Stimulated activated memory B cell treated with anti-CD40 and anti-IgM and Interleukin-4, amounts not matched to agents 10 μg/mL and 1 μg/mL and 100 μg/mL, for 72 hours (primary cell): ENCODE measurements at regions not wholly inside any gene's neighbourhood (a gene's known extent, or its start where the extent isn't known, plus 50 kb on each side); places are given as distances from the start of the nearest gene placed in this dataset.

Source experiments
- ATAC-seq: fragments of 150-1000 bp; cut with Tn5 transposase; 2 replicates; pipeline ENCODE4 v1.10.0; 2021
- H3K27ac Mint-ChIP-seq: one replicate; pipeline ENCODE4 v1.8.0; 2022; ENCODE audit warnings: mild to moderate bottlenecking, mixed read lengths
- H3K27me3 Mint-ChIP-seq: one replicate; pipeline ENCODE4 v1.8.0; 2022; ENCODE audit warnings: mixed read lengths
- H3K36me3 Mint-ChIP-seq: one replicate; pipeline ENCODE4 v1.8.0; 2022; ENCODE audit warnings: mixed read lengths
- H3K4me1 Mint-ChIP-seq: one replicate; pipeline ENCODE4 v1.8.0; 2022; ENCODE audit warnings: mixed read lengths
- H3K4me3 Mint-ChIP-seq: one replicate; pipeline ENCODE4 v1.8.0; 2022; ENCODE audit warnings: mild to moderate bottlenecking, moderate library complexity, mixed read lengths
- H3K9me3 Mint-ChIP-seq: one replicate; pipeline ENCODE4 v1.8.0; 2022; ENCODE audit warnings: mixed read lengths

GRCh38 chr14:89617481-89618329 is 200.7 kb upstream of the FOXN3 start:
- H3K4me3 Mint-ChIP-seq, result peak overlapping the region; percentile 88
- ATAC-seq, result peak; percentile 42
- no peaks in the 10 kb centered on the region for H3K27me3 Mint-ChIP-seq
- no peaks in the 10 kb centered on the region for H3K9me3 Mint-ChIP-seq
- peak overlapping the region; percentile 89 for H3K27ac Mint-ChIP-seq
- peaks cover 70% of the 10 kb centered on the region for H3K4me1 Mint-ChIP-seq
- H3K36me3 Mint-ChIP-seq, result no peaks in the 10 kb centered on the region

- peak overlapping the region; percentile 88 for H3K4me3 Mint-ChIP-seq
- no peaks in the 10 kb centered on the region for H3K9me3 Mint-ChIP-seq
- peaks cover 1% of the 10 kb centered on the region for H3K36me3 Mint-ChIP-seq
- peak overlapping the region; percentile 89 for H3K27ac Mint-ChIP-seq
- H3K27me3 Mint-ChIP-seq, result no peaks in the 10 kb centered on the region
- peaks cover 64% of the 10 kb centered on the region for H3K4me1 Mint-ChIP-seq
- ATAC-seq, result no peak
Measured at GRCh38 chr14:89616852-89617341, 199.9 kb upstream of the FOXN3 start.

- peaks cover 6% of the 10 kb centered on the region for H3K36me3 Mint-ChIP-seq
- H3K27me3 Mint-ChIP-seq, result no peaks in the 10 kb centered on the region
Measured at GRCh38 chr14:89616425-89616824, 199.4 kb upstream of the FOXN3 start.

GRCh38 chr14:89615421-89615820 is 198.4 kb upstream of the FOXN3 start:
- Mint-ChIP-seq H3K27me3 (no peaks in the 10 kb centered on the region), H3K27ac (no peak overlapping the region), H3K9me3 (peaks cover 2% of the 10 kb centered on the region), H3K36me3 (peaks cover 12% of the 10 kb centered on the region), H3K4me1 (peaks cover 55% of the 10 kb centered on the region), H3K4me3 (no peak overlapping the region)
- no peak for ATAC-seq

More at GRCh38 chr14:89616425-89616824, 199.4 kb upstream of the FOXN3 start:
- peak overlapping the region; percentile 88 for H3K4me3 Mint-ChIP-seq
- H3K4me1 Mint-ChIP-seq, result peaks cover 59% of the 10 kb centered on the region
- H3K27ac Mint-ChIP-seq, result peak overlapping the region; percentile 89
- no peak for ATAC-seq
- H3K9me3 Mint-ChIP-seq, result no peaks in the 10 kb centered on the region

DNA sequence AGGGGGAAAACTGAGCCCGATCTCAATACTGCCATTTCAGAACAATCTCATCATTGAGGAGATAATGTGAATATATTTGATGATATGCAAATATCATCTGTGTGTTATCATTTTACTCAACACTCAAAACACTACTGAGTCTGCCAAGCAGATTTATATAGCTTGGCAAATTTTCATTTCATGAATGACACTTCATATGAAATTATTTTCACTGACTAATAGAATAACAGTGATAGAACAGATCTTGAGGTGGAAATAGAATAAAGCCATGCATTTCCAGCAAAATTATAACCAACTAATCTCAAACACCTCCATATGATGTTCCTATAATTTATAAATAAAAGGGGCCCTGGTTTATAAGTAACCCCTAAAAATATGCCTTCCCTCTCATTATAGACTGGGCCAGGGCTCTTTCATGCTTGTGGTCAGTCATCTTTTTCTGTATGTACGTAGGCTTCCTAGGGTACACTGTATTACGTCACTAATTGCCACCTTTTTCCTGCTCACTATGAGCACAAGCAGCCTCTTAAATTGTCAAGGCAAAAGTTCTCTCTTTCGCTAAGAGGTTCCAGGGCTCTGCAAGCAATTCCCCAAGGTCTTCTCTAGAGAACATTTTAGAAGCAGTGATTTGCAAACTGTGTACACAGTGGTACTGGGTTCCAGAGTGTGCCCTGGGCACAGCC is 197.1 kb upstream of the FOXN3 start:
- H3K9me3 Mint-ChIP-seq, result peaks cover 2% of the 10 kb centered on the region
- peaks cover 55% of the 10 kb centered on the region for H3K4me1 Mint-ChIP-seq
- no peaks in the 10 kb centered on the region for H3K27me3 Mint-ChIP-seq
- ATAC-seq, result no peak
- H3K36me3 Mint-ChIP-seq, result peaks cover 17% of the 10 kb centered on the region
- no peak overlapping the region for H3K4me3 Mint-ChIP-seq
- peak overlapping the region; percentile 68 for H3K27ac Mint-ChIP-seq

- Mint-ChIP-seq H3K4me3 (peak overlapping the region; percentile 1), H3K9me3 (peaks cover 2% of the 10 kb centered on the region), H3K4me1 (peaks cover 62% of the 10 kb centered on the region), H3K27me3 (no peaks in the 10 kb centered on the region), H3K36me3 (peaks cover 24% of the 10 kb centered on the region), H3K27ac (peak overlapping the region; percentile 68)
- ATAC-seq, result no peak
Measured at GRCh38 chr14:89613260-89614008, 196.4 kb upstream of the FOXN3 start.

DNA sequence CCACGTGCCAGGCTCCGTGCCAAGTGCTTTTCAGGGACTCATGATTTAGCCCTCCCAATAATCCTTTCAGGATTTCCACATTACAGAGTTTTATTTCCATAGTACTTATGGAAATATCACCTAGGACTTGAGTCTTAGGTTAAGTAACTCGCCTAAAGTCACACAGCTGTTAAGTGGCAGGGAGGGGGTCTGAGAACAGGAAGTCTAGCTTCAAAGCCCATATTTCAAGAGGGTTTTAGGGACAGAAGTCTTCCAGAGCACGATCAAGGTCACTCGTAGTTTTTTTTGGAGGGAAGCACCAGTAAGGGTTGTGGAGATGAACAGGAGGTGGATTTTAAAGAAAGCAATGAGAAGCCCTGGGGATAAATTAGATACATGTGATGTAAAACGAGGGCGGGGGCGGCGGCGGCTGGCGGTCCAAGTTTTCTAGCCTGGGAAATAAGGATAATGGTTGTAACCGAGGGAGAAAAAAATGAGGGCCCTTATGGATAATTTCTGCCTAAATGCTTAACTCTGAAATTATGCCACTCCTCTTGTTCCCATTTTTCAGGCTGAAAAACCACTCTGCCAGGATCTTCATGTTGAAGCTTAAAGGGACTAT is 192.6 kb upstream of the FOXN3 start:
- Mint-ChIP-seq H3K9me3 (peaks cover 2% of the 10 kb centered on the region), H3K4me3 (no peak overlapping the region), H3K4me1 (peaks cover 47% of the 10 kb centered on the region), H3K36me3 (peaks cover 48% of the 10 kb centered on the region), H3K27me3 (no peaks in the 10 kb centered on the region), H3K27ac (no peak overlapping the region)
- ATAC-seq, result no peak

GRCh38 chr14:89607453-89607852 is 190.4 kb upstream of the FOXN3 start:
- Mint-ChIP-seq H3K4me3 (no peak overlapping the region), H3K27ac (no peak overlapping the region), H3K4me1 (peaks cover 41% of the 10 kb centered on the region), H3K36me3 (peaks cover 62% of the 10 kb centered on the region), H3K9me3 (peaks cover 6% of the 10 kb centered on the region), H3K27me3 (no peaks in the 10 kb centered on the region)
- ATAC-seq, result no peak

- no peak overlapping the region for H3K27ac Mint-ChIP-seq
- no peak for ATAC-seq
- H3K36me3 Mint-ChIP-seq, result peaks cover 60% of the 10 kb centered on the region
- peaks cover 30% of the 10 kb centered on the region for H3K4me1 Mint-ChIP-seq
- no peak overlapping the region for H3K4me3 Mint-ChIP-seq
- H3K9me3 Mint-ChIP-seq, result peaks cover 10% of the 10 kb centered on the region
- H3K27me3 Mint-ChIP-seq, result no peaks in the 10 kb centered on the region
Measured at GRCh38 chr14:89603938-89604480, 187.0 kb upstream of the FOXN3 start.

DNA sequence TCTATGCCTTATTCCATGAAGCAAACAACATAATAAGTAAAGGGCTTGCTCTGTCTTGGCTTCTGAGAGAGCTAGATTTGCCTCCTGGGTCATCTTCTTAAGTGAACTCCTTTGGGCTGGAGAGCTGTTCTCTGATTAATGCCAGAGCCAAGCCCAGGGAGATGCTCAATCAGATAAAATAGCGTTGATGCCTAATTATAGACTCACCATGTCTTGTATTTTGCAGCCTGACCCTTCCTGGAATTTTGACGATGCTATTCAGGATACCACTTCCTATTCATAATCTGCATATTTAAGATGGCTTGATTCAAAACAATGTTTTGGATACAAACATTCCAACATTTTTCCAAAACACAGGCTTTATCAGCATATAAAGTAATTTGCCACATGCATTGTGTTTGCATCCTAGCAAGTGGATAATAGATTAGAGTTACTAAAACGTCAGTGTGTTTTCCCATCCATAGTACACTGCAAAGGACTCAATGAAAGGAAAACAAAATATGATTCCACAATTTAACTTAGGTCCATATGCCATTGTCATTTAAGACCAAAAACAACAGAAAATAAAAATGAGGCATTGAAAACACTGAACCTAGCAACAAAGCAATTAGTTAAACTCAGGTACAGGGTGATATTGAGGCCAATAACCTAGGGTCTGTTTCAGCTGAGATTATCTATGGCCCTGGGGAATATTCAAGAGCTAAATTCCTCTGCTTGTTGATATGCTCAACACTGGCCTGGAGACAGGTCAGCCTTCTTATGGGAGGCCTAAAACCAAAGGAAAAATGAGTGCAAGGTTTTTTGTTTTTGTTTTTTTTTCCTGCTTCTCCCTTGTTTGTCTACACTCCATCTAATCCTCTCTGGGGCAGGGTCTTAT is 184.2 kb upstream of the FOXN3 start:
- no peaks in the 10 kb centered on the region for H3K27me3 Mint-ChIP-seq
- peaks cover 19% of the 10 kb centered on the region for H3K4me1 Mint-ChIP-seq
- H3K4me3 Mint-ChIP-seq, result no peak overlapping the region
- peaks cover 22% of the 10 kb centered on the region for H3K9me3 Mint-ChIP-seq
- ATAC-seq, result no peak
- H3K27ac Mint-ChIP-seq, result no peak overlapping the region
- H3K36me3 Mint-ChIP-seq, result peaks cover 68% of the 10 kb centered on the region

DNA sequence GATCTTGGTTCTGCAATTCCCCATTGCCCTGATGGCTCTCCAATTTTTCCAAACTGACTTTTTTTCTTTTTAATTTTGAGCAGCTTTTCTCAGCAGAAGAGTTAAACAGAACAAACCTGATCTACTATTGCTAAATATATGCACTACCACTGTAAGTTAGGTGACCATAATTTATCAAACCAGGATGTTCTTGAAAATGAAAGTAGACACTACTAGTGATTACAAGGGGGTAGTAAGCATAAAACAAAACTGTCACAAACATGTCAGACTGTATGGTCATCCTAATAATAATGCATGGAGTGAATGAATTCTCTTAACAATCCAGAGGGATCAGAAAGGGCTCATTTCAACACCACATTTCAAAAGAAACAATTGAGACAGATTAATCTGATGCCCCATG is 183.0 kb upstream of the FOXN3 start:
- peaks cover 22% of the 10 kb centered on the region for H3K9me3 Mint-ChIP-seq

GRCh38 chr14:89598548-89599186 is 181.6 kb upstream of the FOXN3 start:
- H3K27me3 Mint-ChIP-seq, result no peaks in the 10 kb centered on the region
- ATAC-seq, result no peak
- no peak overlapping the region for H3K27ac Mint-ChIP-seq
- peaks cover 18% of the 10 kb centered on the region for H3K9me3 Mint-ChIP-seq
- peaks cover 3% of the 10 kb centered on the region for H3K4me1 Mint-ChIP-seq
- H3K36me3 Mint-ChIP-seq, result peaks cover 58% of the 10 kb centered on the region
- H3K4me3 Mint-ChIP-seq, result no peak overlapping the region

More for the DNA sequence above, 183.0 kb upstream of the FOXN3 start:
- Mint-ChIP-seq H3K27ac (no peak overlapping the region), H3K27me3 (no peaks in the 10 kb centered on the region), H3K4me3 (no peak overlapping the region), H3K4me1 (peaks cover 17% of the 10 kb centered on the region), H3K36me3 (peaks cover 58% of the 10 kb centered on the region)
- no peak for ATAC-seq

- no peak for ATAC-seq
- peaks cover 58% of the 10 kb centered on the region for H3K36me3 Mint-ChIP-seq
- H3K27ac Mint-ChIP-seq, result peak overlapping the region; percentile 76
- H3K9me3 Mint-ChIP-seq, result peaks cover 21% of the 10 kb centered on the region
- no peaks in the 10 kb centered on the region for H3K27me3 Mint-ChIP-seq
- H3K4me3 Mint-ChIP-seq, result no peak overlapping the region
- H3K4me1 Mint-ChIP-seq, result peaks cover 48% of the 10 kb centered on the region
Measured at GRCh38 chr14:89592961-89593360, 175.9 kb upstream of the FOXN3 start.
